Colonic mucosa (tissue), 4 donors: ENCODE measurements at regions not wholly inside any gene's neighbourhood (a gene's known extent, or its start where the extent isn't known, plus 50 kb on each side); places are given as distances from the start of the nearest gene placed in this dataset.

ENCODE experiments used
- DNase-seq: peaks from one replicate; pipeline ENCODE4 v3.0.0-alpha.2; 2020
- H3K27ac ChIP-seq: fragments of 200-600 bp; one replicate; pipeline ENCODE4 v1.8.0; 2021
- H3K27me3 ChIP-seq: fragments of 200-600 bp; one replicate; pipeline ENCODE4 v1.8.0; 2021
- H3K36me3 ChIP-seq: fragments of 200-600 bp; one replicate; pipeline ENCODE4 v1.8.0; 2021
- H3K4me1 ChIP-seq: fragments of 200-600 bp; one replicate; pipeline ENCODE4 v1.8.0; 2021; ENCODE audit warnings: mild to moderate bottlenecking
- H3K4me3 ChIP-seq: fragments of 200-600 bp; one replicate; pipeline ENCODE4 v1.8.0; 2021
- H3K9ac ChIP-seq, 2 donors: one replicate each; pipeline ENCODE4 v1.7.0; 2013; ENCODE audit warnings: control low read depth in 2 of 2, low read depth in 2 of 2, low read length in 2 of 2
- H3K9me3 ChIP-seq: fragments of 200-600 bp; one replicate; pipeline ENCODE4 v1.8.0; 2021
- CTCF ChIP-seq: fragments of 200-600 bp; IDR thresholded peaks from one replicate; pipeline ENCODE4 v1.8.0; 2022; ENCODE audit warnings: antibody characterized with exemption, mild to moderate bottlenecking
- intact Hi-C: fragments of 100-400 bp; cut with DNase I; formaldehyde crosslinking; loops from one replicate; pipeline ENCODE4 v1.14.1; 2022
- donor health status: healthy.
- donor health status: DM: no; HTN: no; CAD: no.
- donor health status: DM: no; HTN: no; CAD: no.

- Histone ChIP-seq H3K4me3 (no peak overlapping the region), H3K36me3 (no peaks in the 10 kb centered on the region), H3K4me1 (no peaks in the 10 kb centered on the region), H3K27ac (no peak overlapping the region), H3K27me3 (no peaks in the 10 kb centered on the region), H3K9ac (no peak overlapping the region), H3K9me3 (no peaks in the 10 kb centered on the region)
- intact Hi-C loops = no loop called here
- DNase-seq = no peak
- no peak for TF ChIP-seq CTCF
Measured at GRCh38 chr6:26230351-26230750, 134.6 kb upstream of the BTN3A2 start.

GRCh38 chr6:26231006-26231587, 133.9 kb upstream of the BTN3A2 start:
- Histone ChIP-seq H3K27me3 (no peaks in the 10 kb centered on the region), H3K4me1 (no peaks in the 10 kb centered on the region), H3K9ac (no peak overlapping the region), H3K9me3 (no peaks in the 10 kb centered on the region), H3K27ac (no peak overlapping the region), H3K36me3 (no peaks in the 10 kb centered on the region), H3K4me3 (no peak overlapping the region)
- intact Hi-C loops = no loop called here
- TF ChIP-seq CTCF = no peak
- no peak for DNase-seq

GRCh38 chr6:26232306-26232939, 132.6 kb upstream of the BTN3A2 start:
- peak overlapping the region; percentile 89 for H3K27ac ChIP-seq
- TF ChIP-seq CTCF = no peak
- no peak overlapping the region for H3K9ac ChIP-seq
- H3K27me3 ChIP-seq = no peaks in the 10 kb centered on the region
- no peaks in the 10 kb centered on the region for H3K9me3 ChIP-seq
- no peaks in the 10 kb centered on the region for H3K4me1 ChIP-seq
- intact Hi-C loops = no loop called here
- no peak for DNase-seq
- no peaks in the 10 kb centered on the region for H3K36me3 ChIP-seq
- no peak overlapping the region for H3K4me3 ChIP-seq

- peak overlapping the region in 1 of 2 donors; percentile 94 for H3K9ac ChIP-seq
- TF ChIP-seq CTCF = no peak
- no peak for DNase-seq
- intact Hi-C loops = no loop called here
- H3K9me3 ChIP-seq = no peaks in the 10 kb centered on the region
- no peaks in the 10 kb centered on the region for H3K27me3 ChIP-seq
- no peaks in the 10 kb centered on the region for H3K4me1 ChIP-seq
- H3K36me3 ChIP-seq = no peaks in the 10 kb centered on the region
- peak overlapping the region; percentile 89 for H3K27ac ChIP-seq
- peak overlapping the region; percentile 61 for H3K4me3 ChIP-seq
Measured at GRCh38 chr6:26232940-26233648, 131.9 kb upstream of the BTN3A2 start.

GRCh38 chr6:26233649-26234420, 131.2 kb upstream of the BTN3A2 start:
- DNase-seq = peak; percentile 75
- no peaks in the 10 kb centered on the region for H3K27me3 ChIP-seq
- no peaks in the 10 kb centered on the region for H3K4me1 ChIP-seq
- intact Hi-C loops = no loop called here
- TF ChIP-seq CTCF = no peak
- peak overlapping the region; percentile 89 for H3K27ac ChIP-seq
- H3K9me3 ChIP-seq = no peaks in the 10 kb centered on the region
- peak overlapping the region; percentile 61 for H3K4me3 ChIP-seq
- H3K9ac ChIP-seq = peak overlapping the region; percentile 85 to 94
- H3K36me3 ChIP-seq = no peaks in the 10 kb centered on the region
